Chondrocyte (in vitro differentiated cells): ENCODE measurements at regions not wholly inside any gene's neighbourhood (a gene's known extent, or its start where the extent isn't known, plus 50 kb on each side); places are given as distances from the start of the nearest gene placed in this dataset.

Experiments used
- DNase-seq: peaks from one replicate; pipeline ENCODE4 v3.0.0; 2021; ENCODE audit warnings: mixed read lengths, low spot score
- H3K27ac Mint-ChIP-seq: one replicate; pipeline ENCODE4 v1.8.0; 2021; ENCODE audit warnings: mild to moderate bottlenecking, moderate library complexity, mixed read lengths; ENCODE audit not compliant: unreplicated experiment
- H3K27me3 Mint-ChIP-seq: 2 replicates; pipeline ENCODE4 v1.8.0; 2021; ENCODE audit warnings: low read depth, mixed read lengths
- H3K36me3 Mint-ChIP-seq: 2 replicates; pipeline ENCODE4 v1.8.0; 2021; ENCODE audit warnings: low read depth, mixed read lengths
- H3K4me1 Mint-ChIP-seq: 2 replicates; pipeline ENCODE4 v1.8.0; 2021; ENCODE audit warnings: low read depth, mild to moderate bottlenecking, mixed read lengths
- H3K4me3 Mint-ChIP-seq: one replicate; pipeline ENCODE4 v1.8.0; 2021; ENCODE audit warnings: mild to moderate bottlenecking, moderate library complexity, mixed read lengths; ENCODE audit not compliant: unreplicated experiment
- H3K9me3 Mint-ChIP-seq: 2 replicates; pipeline ENCODE4 v1.8.0; 2021; ENCODE audit warnings: low read depth, mixed read lengths
- TF ChIP-seq, protein P1 (sequence below): fragments of 200-600 bp; sonication (generic); IDR thresholded peaks from 2 replicates; pipeline ENCODE4 v1.5.0; 2021; ENCODE audit warnings: antibody characterized with exemption, mild to moderate bottlenecking, moderate library complexity

GRCh38 chr7:149627911-149628310 is 130.3 kb upstream of the ZNF746 start:
- Mint-ChIP-seq H3K9me3 (no peaks in the 10 kb centered on the region), H3K4me1 (peaks cover 18% of the 10 kb centered on the region), H3K36me3 (no peaks in the 10 kb centered on the region), H3K27me3 (peaks cover 6% of the 10 kb centered on the region), H3K27ac (no peak overlapping the region), H3K4me3 (no peak overlapping the region)
- no peak for DNase-seq
- TF ChIP-seq, protein P1, sequence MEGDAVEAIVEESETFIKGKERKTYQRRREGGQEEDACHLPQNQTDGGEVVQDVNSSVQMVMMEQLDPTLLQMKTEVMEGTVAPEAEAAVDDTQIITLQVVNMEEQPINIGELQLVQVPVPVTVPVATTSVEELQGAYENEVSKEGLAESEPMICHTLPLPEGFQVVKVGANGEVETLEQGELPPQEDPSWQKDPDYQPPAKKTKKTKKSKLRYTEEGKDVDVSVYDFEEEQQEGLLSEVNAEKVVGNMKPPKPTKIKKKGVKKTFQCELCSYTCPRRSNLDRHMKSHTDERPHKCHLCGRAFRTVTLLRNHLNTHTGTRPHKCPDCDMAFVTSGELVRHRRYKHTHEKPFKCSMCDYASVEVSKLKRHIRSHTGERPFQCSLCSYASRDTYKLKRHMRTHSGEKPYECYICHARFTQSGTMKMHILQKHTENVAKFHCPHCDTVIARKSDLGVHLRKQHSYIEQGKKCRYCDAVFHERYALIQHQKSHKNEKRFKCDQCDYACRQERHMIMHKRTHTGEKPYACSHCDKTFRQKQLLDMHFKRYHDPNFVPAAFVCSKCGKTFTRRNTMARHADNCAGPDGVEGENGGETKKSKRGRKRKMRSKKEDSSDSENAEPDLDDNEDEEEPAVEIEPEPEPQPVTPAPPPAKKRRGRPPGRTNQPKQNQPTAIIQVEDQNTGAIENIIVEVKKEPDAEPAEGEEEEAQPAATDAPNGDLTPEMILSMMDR, result no peak

- Mint-ChIP-seq H3K4me1 (peaks cover 28% of the 10 kb centered on the region), H3K27ac (no peak overlapping the region), H3K36me3 (no peaks in the 10 kb centered on the region), H3K27me3 (peaks cover 6% of the 10 kb centered on the region), H3K9me3 (no peaks in the 10 kb centered on the region), H3K4me3 (no peak overlapping the region)
- TF ChIP-seq, protein P1, result no peak
- no peak for DNase-seq
These were observed 129.4 kb upstream of the ZNF746 start for GRCh38 chr7:149626972-149627371.

DNA sequence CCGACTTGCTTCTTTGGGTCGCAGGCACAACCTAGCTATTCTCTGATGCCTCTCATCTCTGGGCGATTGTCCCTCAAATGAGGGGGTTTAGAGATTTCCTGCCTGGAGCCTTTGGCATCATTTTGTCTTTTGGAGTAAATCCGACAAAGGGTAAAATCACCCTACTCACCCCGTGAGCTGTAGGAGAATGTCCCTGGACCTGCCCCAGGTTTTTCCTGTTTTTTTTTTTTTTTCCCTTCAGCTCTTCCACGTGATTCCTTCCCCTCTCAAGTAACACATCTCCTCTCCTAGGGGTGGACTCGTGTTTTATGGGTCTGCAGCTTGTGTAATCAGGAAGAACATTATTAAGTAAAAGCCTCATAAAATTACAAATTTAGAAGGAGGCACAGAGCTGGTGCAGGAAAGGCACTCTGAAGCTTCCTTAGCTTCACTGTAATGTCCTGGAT is 128.4 kb upstream of the ZNF746 start:
- H3K27me3 Mint-ChIP-seq, result peaks cover 6% of the 10 kb centered on the region
- peaks cover 2% of the 10 kb centered on the region for H3K36me3 Mint-ChIP-seq
- TF ChIP-seq, protein P1, result no peak
- H3K9me3 Mint-ChIP-seq, result no peaks in the 10 kb centered on the region
- H3K4me3 Mint-ChIP-seq, result no peak overlapping the region
- H3K27ac Mint-ChIP-seq, result no peak overlapping the region
- no peak for DNase-seq
- peaks cover 31% of the 10 kb centered on the region for H3K4me1 Mint-ChIP-seq

- Mint-ChIP-seq H3K9me3 (no peaks in the 10 kb centered on the region), H3K36me3 (peaks cover 5% of the 10 kb centered on the region), H3K27me3 (peaks cover 6% of the 10 kb centered on the region), H3K27ac (no peak overlapping the region), H3K4me3 (peak overlapping the region; percentile 49), H3K4me1 (peaks cover 31% of the 10 kb centered on the region)
- DNase-seq, result no peak
- TF ChIP-seq, protein P1, result peak; percentile 72
These were observed 127.8 kb upstream of the ZNF746 start for GRCh38 chr7:149625340-149625946.

GRCh38 chr7:149624419-149625339 is 127.1 kb upstream of the ZNF746 start:
- H3K36me3 Mint-ChIP-seq, result peaks cover 11% of the 10 kb centered on the region
- no peaks in the 10 kb centered on the region for H3K9me3 Mint-ChIP-seq
- H3K27ac Mint-ChIP-seq, result peak overlapping the region; percentile 84
- peak; percentile 97 for DNase-seq
- H3K27me3 Mint-ChIP-seq, result peaks cover 6% of the 10 kb centered on the region
- peak overlapping the region; percentile 79 for H3K4me3 Mint-ChIP-seq
- H3K4me1 Mint-ChIP-seq, result peaks cover 31% of the 10 kb centered on the region
- TF ChIP-seq, protein P1, result peak; percentile 93
